Lower lobe of right lung (tissue), 2 donors: ENCODE measurements at regions not wholly inside any gene's neighbourhood (a gene's known extent, or its start where the extent isn't known, plus 50 kb on each side); places are given as distances from the start of the nearest gene placed in this dataset.

Source experiments
- ATAC-seq, 2 donors: fragments of 200-7000 bp; cut with Tn5 transposase; one replicate each; pipeline ENCODE4 v1.9.1; 2020 to 2022; ENCODE audit warnings: mild to moderate bottlenecking in 2 of 2, moderate library complexity in 2 of 2
- DNase-seq: peaks from one replicate; pipeline ENCODE4 v3.0.0-alpha.2; 2020
- H3K27ac ChIP-seq: fragments of 200-600 bp; one replicate; pipeline ENCODE4 v1.8.0; 2022
- H3K27me3 ChIP-seq: fragments of 200-600 bp; one replicate; pipeline ENCODE4 v1.8.0; 2022; ENCODE audit warnings: low read depth
- H3K36me3 ChIP-seq: fragments of 200-600 bp; one replicate; pipeline ENCODE4 v1.8.0; 2022; ENCODE audit warnings: mild to moderate bottlenecking
- H3K4me1 ChIP-seq: fragments of 200-600 bp; one replicate; pipeline ENCODE4 v1.8.0; 2022
- H3K4me3 ChIP-seq: fragments of 200-600 bp; one replicate; pipeline ENCODE4 v1.8.0; 2022; ENCODE audit warnings: mild to moderate bottlenecking
- H3K9me3 ChIP-seq: fragments of 200-600 bp; one replicate; pipeline ENCODE4 v1.8.0; 2022
- CTCF ChIP-seq: fragments of 200-600 bp; IDR thresholded peaks from one replicate; pipeline ENCODE4 v1.8.0; 2022; ENCODE audit warnings: antibody characterized with exemption, mild to moderate bottlenecking
- intact Hi-C: fragments of 100-400 bp; cut with DNase I; formaldehyde crosslinking; loops from one replicate; pipeline ENCODE4 v1.11.0; 2022
- donor health status: DM: no; HTN: yes; CAD: no; lungs with severe emphysema.

- intact Hi-C loops, result no loop called here
- no peak overlapping the region for H3K4me3 ChIP-seq
- no peaks in the 10 kb centered on the region for H3K4me1 ChIP-seq
- no peak overlapping the region for H3K27ac ChIP-seq
- no peak for ATAC-seq
- H3K36me3 ChIP-seq, result no peaks in the 10 kb centered on the region
- TF ChIP-seq CTCF, result no peak
- H3K27me3 ChIP-seq, result no peaks in the 10 kb centered on the region
- no peak for DNase-seq
- H3K9me3 ChIP-seq, result no peaks in the 10 kb centered on the region
Measured at GRCh38 chr13:109297628-109298027, 488.8 kb downstream of the IRS2 start.

GRCh38 chr13:109293166-109293565 lies 493.2 kb downstream of the IRS2 start:
- no peak overlapping the region for H3K27ac ChIP-seq
- no peaks in the 10 kb centered on the region for H3K27me3 ChIP-seq
- no peaks in the 10 kb centered on the region for H3K36me3 ChIP-seq
- H3K9me3 ChIP-seq, result no peaks in the 10 kb centered on the region
- H3K4me3 ChIP-seq, result no peak overlapping the region
- H3K4me1 ChIP-seq, result no peaks in the 10 kb centered on the region
- DNase-seq, result no peak
- peak in 1 of 2 donors; percentile 44 for ATAC-seq
- intact Hi-C loops, result no loop called here
- no peak for TF ChIP-seq CTCF

DNA sequence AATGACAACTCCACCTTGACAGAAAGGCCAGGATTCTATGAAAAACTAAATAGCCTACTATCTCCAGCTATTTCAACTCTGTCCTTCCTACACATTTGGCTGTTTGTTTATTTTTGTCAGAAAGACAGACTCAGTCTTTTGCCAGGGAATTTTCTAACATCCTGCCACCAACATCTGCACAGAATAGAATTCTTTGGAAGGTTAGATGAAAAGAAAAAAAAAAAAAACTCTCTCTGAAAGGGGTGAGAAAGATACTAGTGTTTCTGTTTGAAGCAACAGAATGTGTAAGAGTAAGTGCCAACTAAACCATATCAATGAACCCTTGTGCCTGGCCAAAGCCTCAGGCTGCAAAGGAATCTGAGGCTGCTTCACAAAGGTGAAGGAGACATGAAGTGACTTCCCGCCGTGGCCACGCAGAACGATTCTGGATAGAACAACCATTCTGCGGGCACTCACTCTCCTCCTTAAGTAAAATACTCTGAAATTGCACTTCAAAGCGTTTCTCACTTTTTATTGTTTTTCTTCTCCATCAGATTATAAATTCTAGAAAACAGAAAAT lies 498.2 kb downstream of the IRS2 start:
- intact Hi-C loops, result no loop called here
- no peak overlapping the region for H3K27ac ChIP-seq
- DNase-seq (no peak), ATAC-seq (no peak)
- no peak overlapping the region for H3K4me3 ChIP-seq
- no peaks in the 10 kb centered on the region for H3K36me3 ChIP-seq
- TF ChIP-seq CTCF, result no peak
- no peaks in the 10 kb centered on the region for H3K27me3 ChIP-seq
- no peaks in the 10 kb centered on the region for H3K9me3 ChIP-seq
- H3K4me1 ChIP-seq, result no peaks in the 10 kb centered on the region

- no peaks in the 10 kb centered on the region for H3K36me3 ChIP-seq
- no peaks in the 10 kb centered on the region for H3K27me3 ChIP-seq
- DNase-seq (no peak), ATAC-seq (no peak)
- H3K4me3 ChIP-seq, result no peak overlapping the region
- H3K9me3 ChIP-seq, result no peaks in the 10 kb centered on the region
- intact Hi-C loops, result no loop called here
- no peak for TF ChIP-seq CTCF
- no peak overlapping the region for H3K27ac ChIP-seq
- no peaks in the 10 kb centered on the region for H3K4me1 ChIP-seq
Measured at GRCh38 chr13:109287553-109287952, 498.8 kb downstream of the IRS2 start.

- H3K9me3 ChIP-seq, result no peaks in the 10 kb centered on the region
- no peak for TF ChIP-seq CTCF
- no peak overlapping the region for H3K4me3 ChIP-seq
- no peak overlapping the region for H3K27ac ChIP-seq
- no peak for ATAC-seq
- H3K27me3 ChIP-seq, result no peaks in the 10 kb centered on the region
- DNase-seq, result no peak
- intact Hi-C loops, result no loop called here
- H3K36me3 ChIP-seq, result no peaks in the 10 kb centered on the region
- H3K4me1 ChIP-seq, result no peaks in the 10 kb centered on the region
Measured at GRCh38 chr13:109285586-109285985, 500.8 kb downstream of the IRS2 start.
